DOHH2 (cell line): ENCODE measurements at regions not wholly inside any gene's neighbourhood (a gene's known extent, or its start where the extent isn't known, plus 50 kb on each side); places are given as distances from the start of the nearest gene placed in this dataset.

ENCODE experiments used
- EZH2phosphoT487 ChIP-seq: fragments of 200-600 bp; sonication (generic); IDR thresholded peaks from 2 replicates; pipeline ENCODE4 v1.6.1; 2017; ENCODE audit warnings: borderline replicate concordance, mild to moderate bottlenecking, antibody characterized with exemption, low read length, moderate library complexity, mixed read lengths
- TF ChIP-seq, protein P1 (sequence below): fragments of 200-600 bp; sonication (generic); IDR thresholded peaks from one replicate; pipeline ENCODE4 v1.5.1; 2014; ENCODE audit warnings: antibody characterized with exemption, mild to moderate bottlenecking, low read depth, low read length; ENCODE audit not compliant: poor library complexity, severe bottlenecking

DNA sequence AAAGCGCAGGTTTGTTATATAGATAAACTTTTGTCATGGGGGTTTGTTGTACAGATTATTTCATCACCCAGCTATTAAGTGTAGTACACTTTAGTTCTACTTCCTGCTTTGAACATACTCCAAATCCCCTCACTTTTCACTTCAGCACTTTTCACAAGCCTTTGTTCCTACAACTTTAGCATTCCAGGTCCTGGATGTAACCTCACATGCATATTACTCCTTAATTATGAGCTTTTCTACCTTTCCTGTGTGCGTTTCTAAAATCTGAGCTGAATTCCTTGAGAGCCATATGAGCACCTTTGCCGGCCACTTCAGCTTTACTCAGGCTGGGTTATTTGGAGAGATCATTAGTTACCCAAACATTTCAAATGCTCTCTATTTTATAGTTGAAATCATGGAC is 179.2 kb upstream of the TNFAIP3 start:
- TF ChIP-seq, protein P1, sequence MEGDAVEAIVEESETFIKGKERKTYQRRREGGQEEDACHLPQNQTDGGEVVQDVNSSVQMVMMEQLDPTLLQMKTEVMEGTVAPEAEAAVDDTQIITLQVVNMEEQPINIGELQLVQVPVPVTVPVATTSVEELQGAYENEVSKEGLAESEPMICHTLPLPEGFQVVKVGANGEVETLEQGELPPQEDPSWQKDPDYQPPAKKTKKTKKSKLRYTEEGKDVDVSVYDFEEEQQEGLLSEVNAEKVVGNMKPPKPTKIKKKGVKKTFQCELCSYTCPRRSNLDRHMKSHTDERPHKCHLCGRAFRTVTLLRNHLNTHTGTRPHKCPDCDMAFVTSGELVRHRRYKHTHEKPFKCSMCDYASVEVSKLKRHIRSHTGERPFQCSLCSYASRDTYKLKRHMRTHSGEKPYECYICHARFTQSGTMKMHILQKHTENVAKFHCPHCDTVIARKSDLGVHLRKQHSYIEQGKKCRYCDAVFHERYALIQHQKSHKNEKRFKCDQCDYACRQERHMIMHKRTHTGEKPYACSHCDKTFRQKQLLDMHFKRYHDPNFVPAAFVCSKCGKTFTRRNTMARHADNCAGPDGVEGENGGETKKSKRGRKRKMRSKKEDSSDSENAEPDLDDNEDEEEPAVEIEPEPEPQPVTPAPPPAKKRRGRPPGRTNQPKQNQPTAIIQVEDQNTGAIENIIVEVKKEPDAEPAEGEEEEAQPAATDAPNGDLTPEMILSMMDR = no peak
- no peak for TF ChIP-seq EZH2phosphoT487
